Peyer's patch (tissue), 4 donors: ENCODE measurements at regions not wholly inside any gene's neighbourhood (a gene's known extent, or its start where the extent isn't known, plus 50 kb on each side); places are given as distances from the start of the nearest gene placed in this dataset.

Experiments
- DNase-seq, 3 donors: peaks; one replicate each; pipeline ENCODE4 v3.0.0-alpha.2; 2017 to 2019
- H3K27ac ChIP-seq, 4 donors: fragments of 200-600 bp; sonication (generic); one replicate each; pipeline ENCODE4 v1.5.1; 2016 to 2019
- H3K27me3 ChIP-seq, 2 donors: fragments of 200-600 bp; sonication (generic); one replicate each; pipeline ENCODE4 v1.5.1; 2019
- H3K36me3 ChIP-seq, 3 donors: fragments of 200-600 bp; sonication (generic); one replicate each; pipeline ENCODE4 v1.5.1; 2016 to 2019
- H3K4me1 ChIP-seq, 4 donors: fragments of 200-600 bp; sonication (generic); one replicate each; pipeline ENCODE4 v1.5.1; 2016 to 2019
- H3K4me3 ChIP-seq, 4 donors: fragments of 200-600 bp; sonication (generic); 1 replicate in 3 of 4; 2 replicates in 1 of 4; pipeline ENCODE4 v1.5.1; 2016 to 2019; ENCODE audit warnings: mild to moderate bottlenecking in 1 of 4
- H3K9me3 ChIP-seq, 4 donors: fragments of 200-600 bp; sonication (generic); one replicate each; pipeline ENCODE4 v1.5.1; 2016 to 2019; ENCODE audit warnings: mild to moderate bottlenecking in 1 of 4
- POLR2A ChIP-seq, 2 donors: fragments of 450-650 bp; IDR thresholded peaks; one replicate each; pipeline ENCODE4 v1.5.1; 2017; ENCODE audit warnings: antibody characterized with exemption in 2 of 2, mild to moderate bottlenecking in 2 of 2, moderate library complexity in 2 of 2
- TF ChIP-seq, protein P1 (sequence below), 6 experiments: fragments of 450-650 bp in 4 of 6; fragments of 200-600 bp in 2 of 6; sonication (generic) in 1 of 6; IDR thresholded peaks; one replicate each; pipeline ENCODE4 v1.5.1; 2017 to 2019; ENCODE audit warnings: antibody characterized with exemption in 6 of 6, mild to moderate bottlenecking in 3 of 6, moderate library complexity in 1 of 6

DNA sequence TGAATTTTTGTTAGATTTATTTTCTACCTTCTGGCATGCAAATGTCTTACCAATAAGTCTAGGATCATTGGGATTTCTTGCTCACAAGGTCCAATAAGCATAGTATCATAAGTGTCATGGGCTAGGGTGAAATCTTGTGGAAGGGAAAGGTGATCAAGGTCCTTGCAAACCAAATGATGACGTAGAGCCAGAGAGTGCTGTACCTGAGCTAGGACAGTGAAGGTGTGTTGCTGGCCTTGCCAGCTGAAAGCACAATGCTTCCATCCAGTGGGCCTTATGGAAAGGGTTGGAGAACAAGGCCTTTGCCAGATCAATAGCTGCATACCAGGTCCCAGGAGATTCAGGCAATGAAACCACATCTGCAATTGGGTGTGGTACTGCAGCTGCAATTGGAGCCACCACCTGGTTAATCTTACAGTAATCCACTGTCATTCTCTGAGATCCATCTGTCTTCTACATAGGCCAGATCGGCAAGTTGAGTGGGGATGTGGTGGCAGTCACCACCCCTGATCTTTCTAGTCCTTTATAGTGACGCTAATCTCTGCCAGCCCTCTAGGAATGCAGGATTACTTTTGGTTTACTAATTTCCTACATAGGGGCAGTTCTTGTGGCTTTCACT is 208.9 kb upstream of the MYL2 start:
- DNase-seq: no peak
- H3K4me1 ChIP-seq: no peaks in the 10 kb centered on the region
- no peak overlapping the region for H3K4me3 ChIP-seq
- H3K27ac ChIP-seq: no peak overlapping the region
- no peak for TF ChIP-seq POLR2A (IDR thresholded peaks at IDR 0.05)
- TF ChIP-seq, protein P1, sequence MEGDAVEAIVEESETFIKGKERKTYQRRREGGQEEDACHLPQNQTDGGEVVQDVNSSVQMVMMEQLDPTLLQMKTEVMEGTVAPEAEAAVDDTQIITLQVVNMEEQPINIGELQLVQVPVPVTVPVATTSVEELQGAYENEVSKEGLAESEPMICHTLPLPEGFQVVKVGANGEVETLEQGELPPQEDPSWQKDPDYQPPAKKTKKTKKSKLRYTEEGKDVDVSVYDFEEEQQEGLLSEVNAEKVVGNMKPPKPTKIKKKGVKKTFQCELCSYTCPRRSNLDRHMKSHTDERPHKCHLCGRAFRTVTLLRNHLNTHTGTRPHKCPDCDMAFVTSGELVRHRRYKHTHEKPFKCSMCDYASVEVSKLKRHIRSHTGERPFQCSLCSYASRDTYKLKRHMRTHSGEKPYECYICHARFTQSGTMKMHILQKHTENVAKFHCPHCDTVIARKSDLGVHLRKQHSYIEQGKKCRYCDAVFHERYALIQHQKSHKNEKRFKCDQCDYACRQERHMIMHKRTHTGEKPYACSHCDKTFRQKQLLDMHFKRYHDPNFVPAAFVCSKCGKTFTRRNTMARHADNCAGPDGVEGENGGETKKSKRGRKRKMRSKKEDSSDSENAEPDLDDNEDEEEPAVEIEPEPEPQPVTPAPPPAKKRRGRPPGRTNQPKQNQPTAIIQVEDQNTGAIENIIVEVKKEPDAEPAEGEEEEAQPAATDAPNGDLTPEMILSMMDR (IDR thresholded peaks at IDR 0.05): no peak
- H3K9me3 ChIP-seq: no peaks in the 10 kb centered on the region
- no peaks in the 10 kb centered on the region for H3K27me3 ChIP-seq
- no peaks in the 10 kb centered on the region for H3K36me3 ChIP-seq

DNA sequence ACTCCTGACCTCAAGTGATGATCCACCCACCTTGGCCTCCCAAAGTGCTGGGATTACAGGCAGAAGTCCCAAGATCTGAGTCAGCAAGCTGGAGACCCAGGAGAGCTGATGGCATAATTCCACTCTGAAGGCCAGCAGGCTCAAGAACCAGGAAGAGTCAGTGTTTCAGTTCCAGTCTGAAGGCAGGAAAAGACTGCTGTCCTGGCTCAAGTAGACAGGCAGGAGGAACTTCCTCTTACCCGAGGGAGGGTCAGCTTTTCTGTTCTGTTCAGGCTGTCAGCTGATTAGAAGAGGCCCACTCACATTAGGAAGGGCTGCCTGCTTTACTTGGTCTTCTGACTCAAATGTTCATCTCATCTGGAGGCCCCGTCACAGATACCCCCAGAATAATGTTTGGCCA is 206.0 kb upstream of the MYL2 start:
- Histone ChIP-seq H3K27me3 (no peaks in the 10 kb centered on the region), H3K27ac (no peak overlapping the region), H3K9me3 (no peaks in the 10 kb centered on the region), H3K4me3 (no peak overlapping the region), H3K36me3 (no peaks in the 10 kb centered on the region), H3K4me1 (no peaks in the 10 kb centered on the region)
- DNase-seq: no peak
- TF ChIP-seq POLR2A (IDR thresholded peaks at IDR 0.05): no peak
- TF ChIP-seq, protein P1 (IDR thresholded peaks at IDR 0.05): no peak

DNA sequence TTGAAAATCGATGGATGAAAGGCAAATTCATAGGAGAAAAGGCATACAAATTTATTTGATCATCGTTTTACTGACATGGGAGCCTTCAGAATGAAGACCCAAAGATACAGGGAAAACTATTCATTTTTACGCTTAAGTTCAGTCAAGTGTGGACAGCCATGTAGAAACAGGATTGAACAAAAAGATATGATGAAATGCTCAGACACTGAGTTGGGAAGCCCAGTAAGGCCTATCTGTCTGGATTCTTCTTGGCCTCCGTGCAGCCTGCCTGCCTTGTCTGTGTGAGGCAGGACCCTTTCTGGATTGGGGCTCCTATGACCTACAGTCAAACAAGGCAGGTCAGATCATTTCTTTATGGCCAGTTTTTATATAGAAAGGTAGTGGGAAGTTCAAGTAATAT is 203.8 kb upstream of the MYL2 start:
- TF ChIP-seq, protein P1 (IDR thresholded peaks at IDR 0.05): no peak
- TF ChIP-seq POLR2A (IDR thresholded peaks at IDR 0.05): no peak

DNA sequence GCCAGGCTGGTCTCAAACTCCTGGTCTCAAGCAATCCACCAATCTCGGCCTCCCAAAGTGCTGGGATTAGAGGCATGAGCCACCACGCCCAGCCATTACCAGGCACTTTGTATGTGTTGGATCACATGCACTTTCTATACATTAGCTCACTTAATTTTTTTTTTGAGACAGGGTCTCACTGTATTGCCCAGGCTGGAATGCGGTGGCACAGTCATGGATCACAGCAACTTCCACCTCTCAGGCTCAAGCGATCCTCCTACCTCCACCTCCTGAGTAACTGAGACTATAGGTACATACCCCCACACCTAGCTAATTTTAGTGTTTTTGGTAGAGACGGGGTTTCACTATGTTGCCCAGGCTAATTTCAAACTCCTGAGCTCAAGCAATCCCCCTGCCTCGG is 203.0 kb upstream of the MYL2 start:
- H3K27me3 ChIP-seq: no peaks in the 10 kb centered on the region
- no peaks in the 10 kb centered on the region for H3K36me3 ChIP-seq
- TF ChIP-seq, protein P1 (IDR thresholded peaks at IDR 0.05): no peak
- TF ChIP-seq POLR2A (IDR thresholded peaks at IDR 0.05): no peak
- H3K4me1 ChIP-seq: no peaks in the 10 kb centered on the region
- no peaks in the 10 kb centered on the region for H3K9me3 ChIP-seq
- no peak overlapping the region for H3K27ac ChIP-seq
- DNase-seq: no peak
- no peak overlapping the region for H3K4me3 ChIP-seq

More for the DNA sequence above, 203.8 kb upstream of the MYL2 start:
- Histone ChIP-seq H3K4me1 (no peaks in the 10 kb centered on the region), H3K36me3 (no peaks in the 10 kb centered on the region), H3K4me3 (no peak overlapping the region), H3K27ac (no peak overlapping the region), H3K27me3 (no peaks in the 10 kb centered on the region), H3K9me3 (no peaks in the 10 kb centered on the region)
- no peak for DNase-seq

DNA sequence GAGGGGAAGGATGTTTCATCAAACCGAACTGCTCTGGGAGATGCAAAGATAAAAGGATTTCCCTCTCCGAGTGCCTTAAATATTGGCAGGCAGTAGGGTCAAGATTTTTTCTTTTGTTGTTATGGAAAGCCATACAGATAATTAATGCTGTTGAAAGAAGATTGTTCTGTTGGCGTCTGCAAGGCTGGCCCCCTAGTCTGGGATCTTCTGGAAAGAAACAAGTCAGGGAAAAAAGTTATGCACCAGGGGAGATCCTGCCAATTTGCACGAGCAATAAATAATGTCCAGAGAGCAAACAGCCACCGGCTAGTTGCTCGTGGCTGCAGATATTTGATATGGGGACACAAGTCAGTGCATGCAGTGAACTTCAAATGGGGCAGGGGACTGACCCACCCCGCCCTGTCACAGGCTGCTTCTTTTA is 202.1 kb upstream of the MYL2 start:
- Histone ChIP-seq H3K4me1 (no peaks in the 10 kb centered on the region), H3K36me3 (no peaks in the 10 kb centered on the region), H3K9me3 (no peaks in the 10 kb centered on the region), H3K27ac (no peak overlapping the region), H3K27me3 (no peaks in the 10 kb centered on the region), H3K4me3 (no peak overlapping the region)
- no peak for DNase-seq
- TF ChIP-seq, protein P1 (IDR thresholded peaks at IDR 0.05): no peak
- no peak for TF ChIP-seq POLR2A (IDR thresholded peaks at IDR 0.05)

DNA sequence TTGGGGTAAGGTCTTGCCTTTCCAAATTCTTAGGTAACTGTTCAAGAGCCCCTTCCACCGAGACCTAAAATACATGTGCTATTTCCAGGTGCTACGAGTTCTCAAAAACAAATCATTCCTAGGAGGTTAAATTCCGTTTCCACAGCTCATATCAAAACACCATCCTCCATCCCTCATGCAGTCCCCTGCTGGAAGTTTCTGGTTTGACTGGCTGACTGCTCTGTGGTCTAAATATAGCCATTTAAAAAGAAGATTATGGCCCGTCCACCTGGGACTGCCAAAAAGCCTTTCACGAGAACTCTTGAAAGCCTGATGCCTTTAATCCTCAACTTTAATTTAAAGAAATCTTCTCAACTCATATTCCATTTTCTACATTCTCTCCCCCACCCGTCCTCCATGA is 201.5 kb upstream of the MYL2 start:
- Histone ChIP-seq H3K9me3 (no peaks in the 10 kb centered on the region), H3K4me1 (no peaks in the 10 kb centered on the region), H3K27ac (no peak overlapping the region), H3K27me3 (no peaks in the 10 kb centered on the region), H3K4me3 (no peak overlapping the region), H3K36me3 (no peaks in the 10 kb centered on the region)
- no peak for TF ChIP-seq POLR2A (IDR thresholded peaks at IDR 0.05)
- TF ChIP-seq, protein P1 (IDR thresholded peaks at IDR 0.05): no peak
- no peak for DNase-seq
